RPMI8226 (cell line): ENCODE measurements at regions not wholly inside any gene's neighbourhood (a gene's known extent, or its start where the extent isn't known, plus 50 kb on each side); places are given as distances from the start of the nearest gene placed in this dataset.
"Not testable (repeated sequence)": the region's sequence is repeated elsewhere in the genome, so short reads cannot be mapped to it uniquely, and the experiment has no call there.

Experiments
- DNase-seq: peaks from one replicate; pipeline ENCODE4 v3.0.0-alpha.2; 2015

- no peak for DNase-seq
These were observed 200.1 kb upstream of the HEY2 start for GRCh38 chr6:125549202-125549884.

- no peak for DNase-seq
These were observed 198.5 kb upstream of the HEY2 start for GRCh38 chr6:125550892-125551291.

GRCh38 chr6:125552819-125553218, 196.6 kb upstream of the HEY2 start:
- DNase-seq: no peak

- no peak for DNase-seq
These were observed 195.0 kb upstream of the HEY2 start for GRCh38 chr6:125554456-125554855.

GRCh38 chr6:125558241-125558843, 191.1 kb upstream of the HEY2 start:
- no peak for DNase-seq

- DNase-seq: peak; percentile 28
These were observed 190.5 kb upstream of the HEY2 start for GRCh38 chr6:125558907-125559306.

- DNase-seq: no peak
These were observed 187.3 kb upstream of the HEY2 start for GRCh38 chr6:125562156-125562555.

- DNase-seq: no peak
These were observed 184.5 kb upstream of the HEY2 start for GRCh38 chr6:125564941-125565340.

GRCh38 chr6:125567407-125567806, 182.0 kb upstream of the HEY2 start:
- DNase-seq: no peak

- no peak for DNase-seq
These were observed 180.8 kb upstream of the HEY2 start for GRCh38 chr6:125568609-125569008.

- no peak for DNase-seq
These were observed 178.9 kb upstream of the HEY2 start for GRCh38 chr6:125570526-125570925.

GRCh38 chr6:125571207-125571755, 178.2 kb upstream of the HEY2 start:
- no peak for DNase-seq

GRCh38 chr6:125574604-125575003, 174.8 kb upstream of the HEY2 start:
- no peak for DNase-seq

GRCh38 chr6:125577124-125577662, 172.2 kb upstream of the HEY2 start:
- DNase-seq: no peak

GRCh38 chr6:125584468-125584939, 164.9 kb upstream of the HEY2 start:
- DNase-seq: no peak

- no peak for DNase-seq
These were observed 164.0 kb upstream of the HEY2 start for GRCh38 chr6:125585470-125585869.

- DNase-seq: no peak
These were observed 163.4 kb upstream of the HEY2 start for GRCh38 chr6:125586074-125586473.

GRCh38 chr6:125586605-125587004, 162.8 kb upstream of the HEY2 start:
- DNase-seq: no peak

- no peak for DNase-seq
These were observed 161.5 kb upstream of the HEY2 start for GRCh38 chr6:125587666-125588632.

GRCh38 chr6:125591796-125592195, 157.6 kb upstream of the HEY2 start:
- DNase-seq: not testable (repeated sequence)

- no peak for DNase-seq
These were observed 155.7 kb upstream of the HEY2 start for GRCh38 chr6:125593746-125594145.

- peak; percentile 3 for DNase-seq
These were observed 153.4 kb upstream of the HEY2 start for GRCh38 chr6:125596020-125596419.
